CD8-positive, alpha-beta memory T cell (primary cell): ENCODE measurements at regions not wholly inside any gene's neighbourhood (a gene's known extent, or its start where the extent isn't known, plus 50 kb on each side); places are given as distances from the start of the nearest gene placed in this dataset.

Experiments
- CTCF ChIA-PET: fragments of 350-600 bp; sonication (Branson Sonifier 250); formaldehyde crosslinking; loops from one replicate; lab custom pipeline; 2021; ENCODE audit warnings: antibody characterized with exemption; lab: Charles Lee
- POLR2A ChIA-PET: fragments of 350-600 bp; sonication (Branson Sonifier 250); formaldehyde crosslinking; loops from one replicate; lab custom pipeline; 2021; ENCODE audit warnings: antibody characterized with exemption; lab: Charles Lee
- DNase-seq, 5 donors: peaks; one replicate each; pipeline versions ENCODE4 v3.0.0 to v3.0.0-alpha.2; 2020 to 2022; ENCODE audit warnings: mixed read lengths in 1 of 5
- H3K27ac ChIP-seq: one replicate; pipeline ENCODE4 v1.7.0; 2013; ENCODE audit warnings: low read depth, mild to moderate bottlenecking, low read length, moderate library complexity
- H3K27me3 ChIP-seq: 2 replicates; pipeline ENCODE4 v1.7.0; 2013; ENCODE audit warnings: low read length, mild to moderate bottlenecking; ENCODE audit not compliant: insufficient read depth, poor library complexity, severe bottlenecking
- H3K36me3 ChIP-seq: 2 replicates; pipeline ENCODE4 v1.7.0; 2013; ENCODE audit warnings: mild to moderate bottlenecking, low read length, moderate library complexity; ENCODE audit not compliant: insufficient read depth
- H3K4me1 ChIP-seq: 2 replicates; pipeline ENCODE4 v1.7.0; 2013; ENCODE audit warnings: mild to moderate bottlenecking, low read length, moderate library complexity; ENCODE audit not compliant: insufficient read depth
- H3K4me3 ChIP-seq: 2 replicates; pipeline ENCODE4 v1.7.0; 2013; ENCODE audit warnings: mild to moderate bottlenecking, low read length
- H3K9me3 ChIP-seq: 2 replicates; pipeline ENCODE4 v1.7.0; 2013; ENCODE audit warnings: mild to moderate bottlenecking, low read length
- H3K27ac Mint-ChIP-seq, 8 donors: one replicate each; pipeline ENCODE4 v1.8.0; 2020 to 2021; ENCODE audit warnings: mixed read lengths in 8 of 8, mild to moderate bottlenecking in 6 of 8, inconsistent platforms in 3 of 8, moderate library complexity in 3 of 8
- H3K27me3 Mint-ChIP-seq, 2 donors: one replicate each; pipeline ENCODE4 v1.8.0; 2020 to 2021; ENCODE audit warnings: mixed read lengths in 2 of 2, mild to moderate bottlenecking in 1 of 2, moderate library complexity in 1 of 2
- H3K36me3 Mint-ChIP-seq, 3 donors: one replicate each; pipeline ENCODE4 v1.8.0; 2020 to 2021; ENCODE audit warnings: mixed read lengths in 3 of 3, inconsistent platforms in 1 of 3, mild to moderate bottlenecking in 1 of 3
- H3K4me1 Mint-ChIP-seq, 3 donors: one replicate each; pipeline ENCODE4 v1.8.0; 2020 to 2021; ENCODE audit warnings: mixed read lengths in 3 of 3, inconsistent platforms in 1 of 3, mild to moderate bottlenecking in 1 of 3
- H3K4me3 Mint-ChIP-seq, 7 donors: one replicate each; pipeline ENCODE4 v1.8.0; 2020 to 2021; ENCODE audit warnings: mixed read lengths in 7 of 7, mild to moderate bottlenecking in 6 of 7, moderate library complexity in 4 of 7, inconsistent platforms in 2 of 7
- H3K9me3 Mint-ChIP-seq, 5 donors: one replicate each; pipeline ENCODE4 v1.8.0; 2020 to 2022; ENCODE audit warnings: mixed read lengths in 5 of 5, mild to moderate bottlenecking in 3 of 5, moderate library complexity in 2 of 5, inconsistent platforms in 1 of 5

DNA sequence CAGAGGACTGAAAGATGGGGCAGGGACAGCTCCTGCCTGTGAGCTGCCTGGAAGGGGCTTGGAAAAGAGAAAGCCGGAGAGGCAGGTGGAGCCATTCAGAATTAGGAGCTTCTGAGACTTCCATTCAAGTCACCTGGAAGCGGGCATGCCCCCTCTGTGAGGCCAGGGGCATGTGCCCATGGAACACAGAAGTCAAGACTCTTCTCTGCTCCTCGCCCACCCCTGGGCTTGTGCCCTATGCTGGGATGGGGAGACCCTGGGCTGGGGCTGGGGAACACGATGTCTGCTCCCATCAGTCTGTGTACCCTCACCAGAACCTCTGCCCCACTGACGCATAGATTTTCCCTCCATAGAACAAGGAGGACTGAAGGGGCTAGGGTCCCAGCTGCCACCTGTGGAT lies 372.0 kb downstream of the SHANK2 start:
- no peaks in the 10 kb centered on the region for H3K9me3 ChIP-seq
- DNase-seq = no peak
- CTCF ChIA-PET = no interaction called here
- H3K27ac ChIP-seq = no peak overlapping the region
- H3K27me3 ChIP-seq = no peaks in the 10 kb centered on the region
- Mint-ChIP-seq H3K27me3 (peaks cover 0 to 5% of the 10 kb centered on the region in 2 donors), H3K9me3 (no peaks in the 10 kb centered on the region), H3K4me3 (no peak overlapping the region), H3K27ac (no peak overlapping the region), H3K4me1 (no peaks in the 10 kb centered on the region), H3K36me3 (no peaks in the 10 kb centered on the region)
- H3K4me1 ChIP-seq = no peaks in the 10 kb centered on the region
- POLR2A ChIA-PET = no interaction called here
- no peaks in the 10 kb centered on the region for H3K36me3 ChIP-seq
- no peak overlapping the region for H3K4me3 ChIP-seq

DNA sequence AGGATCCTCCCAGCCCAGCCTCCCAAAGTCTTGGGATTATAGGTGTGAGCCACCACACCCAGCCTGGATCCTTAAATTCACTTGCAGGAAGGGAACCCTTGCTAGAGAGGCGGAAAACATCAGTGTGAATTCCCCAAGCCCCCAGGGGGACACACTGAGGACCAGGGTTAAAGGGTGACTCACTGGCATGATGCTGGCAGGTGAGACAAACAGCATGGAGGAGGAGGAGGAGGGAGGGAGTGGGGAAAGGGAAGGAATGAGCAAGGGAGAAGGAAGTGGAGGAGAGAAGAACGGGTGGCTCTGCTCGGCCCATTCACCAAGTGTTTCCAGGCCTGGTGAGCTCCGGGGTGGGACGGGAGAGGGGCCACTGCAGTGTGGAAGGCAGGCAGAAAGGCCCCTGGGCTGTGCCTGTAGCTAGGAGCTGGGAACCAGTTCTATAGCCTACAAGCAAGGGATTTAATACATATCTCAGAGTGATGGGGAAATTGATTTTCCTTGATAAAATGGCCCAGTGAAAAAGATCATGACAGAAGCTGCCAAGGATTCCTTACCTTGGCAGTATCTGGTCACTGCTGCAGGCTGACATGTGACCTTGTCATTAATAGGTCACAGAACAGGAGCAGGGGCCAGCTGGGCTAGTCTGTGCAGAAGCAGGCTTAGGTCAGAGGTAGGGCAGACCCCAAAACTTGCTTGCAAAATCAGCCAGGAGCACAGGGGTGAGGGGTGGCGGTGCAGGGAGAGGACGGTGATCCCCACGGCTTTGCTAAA lies 370.2 kb downstream of the SHANK2 start:
- H3K9me3 Mint-ChIP-seq = no peaks in the 10 kb centered on the region
- peaks cover 0 to 4% of the 10 kb centered on the region in 2 donors for H3K27me3 Mint-ChIP-seq

DNA sequence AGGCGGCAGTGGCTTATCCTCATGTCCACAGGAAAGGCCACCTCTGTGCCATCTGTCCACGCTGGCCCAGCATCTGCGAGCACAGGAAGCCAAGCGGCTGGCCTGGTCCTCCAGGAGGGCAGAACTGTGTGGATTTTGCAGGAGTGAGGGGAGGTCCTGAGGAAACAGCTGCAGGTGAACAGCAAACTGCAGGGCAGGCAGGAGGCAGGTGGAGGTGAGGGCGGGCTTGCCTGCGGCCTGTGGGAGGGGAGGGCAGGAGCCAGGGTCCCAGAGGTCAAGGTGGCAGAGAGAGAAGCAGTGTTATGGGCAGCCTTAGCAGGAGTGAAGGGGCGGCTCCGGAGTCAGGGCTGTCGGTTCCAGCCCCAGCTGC lies 369.7 kb downstream of the SHANK2 start:
- Mint-ChIP-seq H3K36me3 (no peaks in the 10 kb centered on the region), H3K27ac (no peak overlapping the region), H3K27me3 (peaks cover 0 to 4% of the 10 kb centered on the region in 2 donors), H3K4me3 (no peak overlapping the region), H3K9me3 (no peaks in the 10 kb centered on the region), H3K4me1 (no peaks in the 10 kb centered on the region)
- Histone ChIP-seq H3K27me3 (no peaks in the 10 kb centered on the region), H3K36me3 (no peaks in the 10 kb centered on the region), H3K4me3 (no peak overlapping the region), H3K9me3 (no peaks in the 10 kb centered on the region), H3K4me1 (no peaks in the 10 kb centered on the region), H3K27ac (no peak overlapping the region)
- CTCF ChIA-PET = no interaction called here
- POLR2A ChIA-PET = no interaction called here
- DNase-seq = no peak

More for the DNA sequence above, 370.2 kb downstream of the SHANK2 start:
- Mint-ChIP-seq H3K4me3 (no peak overlapping the region), H3K4me1 (no peaks in the 10 kb centered on the region), H3K36me3 (no peaks in the 10 kb centered on the region), H3K27ac (no peak overlapping the region)
- Histone ChIP-seq H3K36me3 (no peaks in the 10 kb centered on the region), H3K27me3 (no peaks in the 10 kb centered on the region), H3K9me3 (no peaks in the 10 kb centered on the region), H3K4me1 (no peaks in the 10 kb centered on the region), H3K4me3 (no peak overlapping the region), H3K27ac (no peak overlapping the region)
- DNase-seq = no peak
- CTCF ChIA-PET = no interaction called here
- POLR2A ChIA-PET = no interaction called here

DNA sequence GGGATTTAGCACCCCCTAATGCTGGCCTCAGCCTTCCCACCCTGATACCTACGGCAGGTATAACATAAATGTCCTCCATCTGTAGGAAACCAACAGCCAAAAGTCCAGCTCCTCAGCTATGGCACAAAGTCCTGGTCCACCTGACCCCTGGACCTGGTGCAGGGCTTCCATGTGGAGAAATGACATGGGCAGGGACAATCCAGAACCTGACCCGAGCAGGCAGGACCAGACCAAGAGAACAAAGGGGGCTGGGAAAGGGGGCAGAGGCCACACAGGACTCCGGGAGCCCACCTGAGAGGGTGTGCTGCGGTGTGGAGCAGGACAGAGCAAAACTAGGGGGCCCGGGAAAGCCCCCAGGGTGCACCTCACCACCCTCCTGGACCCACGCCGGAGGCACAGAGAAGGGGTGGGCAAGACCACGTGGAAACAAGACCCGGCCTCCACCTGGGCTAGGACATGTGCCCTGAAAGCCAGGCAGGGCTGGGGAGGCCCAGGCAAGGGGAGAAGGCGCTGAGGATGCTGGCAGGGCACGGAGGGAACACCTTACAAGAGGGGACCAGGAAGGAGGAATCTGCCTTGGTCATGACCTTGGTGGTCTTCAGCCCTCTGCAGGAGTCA lies 368.9 kb downstream of the SHANK2 start:
- ChIA-PET POLR2A (no interaction called here), CTCF (no interaction called here)
- H3K27ac ChIP-seq = no peak overlapping the region
- H3K9me3 ChIP-seq = no peaks in the 10 kb centered on the region
- Mint-ChIP-seq H3K9me3 (peaks cover 0 to 4% (median 0%) of the 10 kb centered on the region in 5 donors), H3K27ac (no peak overlapping the region), H3K36me3 (no peaks in the 10 kb centered on the region), H3K4me1 (no peaks in the 10 kb centered on the region), H3K27me3 (peaks cover 0 to 5% of the 10 kb centered on the region in 2 donors), H3K4me3 (no peak overlapping the region)
- no peaks in the 10 kb centered on the region for H3K36me3 ChIP-seq
- H3K4me1 ChIP-seq = no peaks in the 10 kb centered on the region
- H3K4me3 ChIP-seq = no peak overlapping the region
- DNase-seq = no peak
- no peaks in the 10 kb centered on the region for H3K27me3 ChIP-seq

DNA sequence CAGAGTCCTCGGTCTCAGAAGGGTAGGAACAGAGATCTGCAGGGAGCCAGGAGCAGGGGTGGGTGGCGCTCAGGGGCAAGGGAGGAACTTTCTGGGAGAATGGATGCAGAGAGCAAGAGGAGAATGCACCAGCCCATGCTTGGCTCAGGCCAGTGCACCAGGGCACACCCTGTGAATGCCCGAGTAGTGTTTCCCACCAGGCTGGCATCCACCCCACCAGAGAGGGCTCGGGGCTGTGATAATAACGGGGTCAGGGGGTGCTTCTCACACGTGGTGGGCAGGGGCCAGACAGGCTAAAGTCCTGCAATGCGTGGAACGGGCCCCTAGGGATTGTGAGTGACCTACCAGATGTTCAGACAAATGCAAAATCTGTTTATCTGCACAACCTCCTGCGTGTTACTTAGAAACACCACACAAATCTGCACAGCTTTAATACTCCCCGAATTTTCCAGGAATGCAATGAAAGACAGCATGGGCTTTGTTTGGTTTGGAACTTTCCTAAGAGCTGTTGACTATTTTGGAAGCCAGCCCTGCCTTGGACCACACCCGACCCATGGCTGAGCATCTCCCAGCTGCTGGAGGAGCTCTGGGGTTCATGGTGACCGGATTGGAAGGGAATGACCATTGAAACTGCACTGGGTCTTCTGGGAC lies 368.3 kb downstream of the SHANK2 start:
- Mint-ChIP-seq H3K27ac (no peak overlapping the region), H3K36me3 (no peaks in the 10 kb centered on the region), H3K4me3 (no peak overlapping the region), H3K4me1 (no peaks in the 10 kb centered on the region), H3K9me3 (peaks cover 0 to 4% (median 0%) of the 10 kb centered on the region in 5 donors), H3K27me3 (peaks cover 0 to 5% of the 10 kb centered on the region in 2 donors)
- Histone ChIP-seq H3K9me3 (no peaks in the 10 kb centered on the region), H3K27ac (no peak overlapping the region), H3K4me1 (no peaks in the 10 kb centered on the region), H3K27me3 (no peaks in the 10 kb centered on the region), H3K36me3 (no peaks in the 10 kb centered on the region), H3K4me3 (no peak overlapping the region)
- DNase-seq = no peak
- CTCF ChIA-PET = no interaction called here
- POLR2A ChIA-PET = no interaction called here

DNA sequence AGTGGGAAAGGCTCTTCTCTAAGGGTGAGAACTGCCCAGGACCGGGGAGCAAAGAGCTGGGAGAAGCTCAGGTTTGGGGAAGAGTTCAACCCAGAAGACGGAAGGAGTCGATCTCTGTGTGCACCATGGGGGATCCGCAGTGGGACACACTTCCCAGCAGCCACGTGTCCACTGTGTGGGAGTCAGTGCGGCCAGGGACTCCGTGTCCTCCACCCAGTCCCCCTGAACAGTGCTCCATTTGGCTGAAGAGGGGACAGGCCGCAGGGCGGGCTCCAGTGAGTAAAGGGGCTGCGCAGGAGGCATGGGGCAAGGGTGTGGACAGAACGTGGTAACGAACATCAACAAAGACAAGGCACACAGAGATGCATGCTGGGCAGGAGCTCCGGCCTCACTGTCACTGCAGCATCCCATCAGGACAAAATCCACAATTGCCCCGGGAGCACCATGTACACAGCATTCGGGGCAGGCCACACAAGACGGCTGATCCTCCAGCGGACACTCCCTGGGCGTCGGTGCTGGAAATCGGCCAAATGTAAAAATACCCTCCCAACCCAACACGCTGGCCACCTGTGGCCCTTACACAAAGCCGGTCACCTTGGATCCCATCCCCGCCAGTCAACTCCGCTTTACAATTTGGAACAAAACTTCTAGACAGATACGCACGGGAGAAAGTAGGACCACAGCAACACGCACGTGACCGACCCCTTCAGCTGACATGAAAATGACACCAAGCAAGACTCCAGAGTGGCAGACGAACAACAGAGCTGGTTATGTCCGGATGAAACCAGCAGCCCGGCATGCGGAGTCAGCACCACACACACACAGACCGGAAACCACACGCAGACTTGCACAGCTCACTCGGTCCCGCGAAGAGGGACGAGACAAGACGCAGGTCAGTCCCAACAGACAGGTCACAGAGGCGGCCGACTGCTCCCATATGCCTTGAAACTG lies 366.8 kb downstream of the SHANK2 start:
- Mint-ChIP-seq H3K27me3 (peaks cover 0 to 4% of the 10 kb centered on the region in 2 donors), H3K4me1 (no peaks in the 10 kb centered on the region), H3K36me3 (no peaks in the 10 kb centered on the region), H3K9me3 (peaks cover 0 to 7% (median 0%) of the 10 kb centered on the region in 5 donors), H3K27ac (no peak overlapping the region), H3K4me3 (no peak overlapping the region)
- no peaks in the 10 kb centered on the region for H3K36me3 ChIP-seq
- H3K27ac ChIP-seq = no peak overlapping the region
- CTCF ChIA-PET = no interaction called here
- H3K4me3 ChIP-seq = no peak overlapping the region
- POLR2A ChIA-PET = no interaction called here
- no peaks in the 10 kb centered on the region for H3K27me3 ChIP-seq
- DNase-seq = no peak
- no peaks in the 10 kb centered on the region for H3K9me3 ChIP-seq
- no peaks in the 10 kb centered on the region for H3K4me1 ChIP-seq

DNA sequence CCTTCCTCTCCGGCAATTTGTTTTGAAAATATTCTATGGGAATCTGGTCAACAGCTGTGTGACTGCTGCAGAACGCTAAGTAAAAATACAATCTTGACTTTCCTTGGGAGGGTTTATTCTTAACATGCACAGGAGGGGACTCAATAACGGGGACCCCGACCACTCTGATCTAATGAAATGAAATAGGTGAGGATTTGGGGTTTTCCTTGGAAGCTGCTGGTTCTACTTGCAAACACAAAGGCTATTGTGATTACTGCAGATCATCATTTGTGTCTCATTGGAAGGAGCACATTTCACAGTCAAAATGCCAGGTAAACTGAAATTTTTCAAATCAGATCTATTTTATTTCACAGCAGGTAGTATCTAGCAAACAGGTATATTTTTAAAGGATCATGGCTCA lies 366.1 kb downstream of the SHANK2 start:
- Mint-ChIP-seq H3K27ac (no peak overlapping the region), H3K36me3 (no peaks in the 10 kb centered on the region), H3K4me3 (no peak overlapping the region), H3K4me1 (no peaks in the 10 kb centered on the region), H3K9me3 (peaks cover 0 to 7% (median 0%) of the 10 kb centered on the region in 5 donors), H3K27me3 (peaks cover 0 to 4% of the 10 kb centered on the region in 2 donors)
- Histone ChIP-seq H3K4me1 (no peaks in the 10 kb centered on the region), H3K36me3 (no peaks in the 10 kb centered on the region), H3K27ac (no peak overlapping the region), H3K9me3 (no peaks in the 10 kb centered on the region), H3K4me3 (no peak overlapping the region), H3K27me3 (no peaks in the 10 kb centered on the region)
- CTCF ChIA-PET = no interaction called here
- no peak for DNase-seq
- POLR2A ChIA-PET = no interaction called here
